Activated CD4-positive, alpha-beta T cell treated with anti-CD3 and anti-CD28 coated beads, Interleukin-2, amount 50 U/mL, for 24 hours (primary cell): ENCODE measurements at regions not wholly inside any gene's neighbourhood (a gene's known extent, or its start where the extent isn't known, plus 50 kb on each side); places are given as distances from the start of the nearest gene placed in this dataset.

Experiments
- DNase-seq, 2 donors: peaks; one replicate each; pipeline ENCODE4 v3.0.0-alpha.2; 2020; ENCODE audit warnings: low read depth in 1 of 2, low spot score in 1 of 2

DNA sequence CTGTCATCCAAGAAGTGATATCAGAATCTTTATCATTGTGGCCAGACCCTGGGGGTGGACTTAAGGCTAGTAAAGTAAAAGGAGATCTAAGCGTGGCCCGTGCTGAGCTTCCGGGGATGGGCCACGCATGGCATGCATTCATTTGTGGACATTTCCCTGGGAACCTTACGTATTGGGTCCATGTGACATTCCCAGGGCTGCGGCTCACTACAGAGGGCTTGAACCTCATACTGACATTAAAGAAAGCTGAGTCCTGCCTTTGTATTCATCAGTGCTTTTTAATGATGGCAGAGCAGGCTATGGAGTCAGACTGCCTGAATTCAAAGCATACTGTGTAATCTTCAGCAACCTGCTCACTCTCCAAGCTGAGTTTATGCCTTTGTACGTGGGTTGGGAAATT lies 152.2 kb upstream of the AFDN start:
- no peak for DNase-seq

GRCh38 chr6:167676000-167676665 lies 150.6 kb upstream of the AFDN start:
- DNase-seq = no peak

GRCh38 chr6:167676666-167677421 lies 149.9 kb upstream of the AFDN start:
- no peak for DNase-seq

GRCh38 chr6:167677422-167677789 lies 149.3 kb upstream of the AFDN start:
- no peak for DNase-seq

GRCh38 chr6:167678102-167679101 lies 148.3 kb upstream of the AFDN start:
- no peak for DNase-seq

- DNase-seq = no peak
Measured at GRCh38 chr6:167679122-167679736, 147.5 kb upstream of the AFDN start.

DNA sequence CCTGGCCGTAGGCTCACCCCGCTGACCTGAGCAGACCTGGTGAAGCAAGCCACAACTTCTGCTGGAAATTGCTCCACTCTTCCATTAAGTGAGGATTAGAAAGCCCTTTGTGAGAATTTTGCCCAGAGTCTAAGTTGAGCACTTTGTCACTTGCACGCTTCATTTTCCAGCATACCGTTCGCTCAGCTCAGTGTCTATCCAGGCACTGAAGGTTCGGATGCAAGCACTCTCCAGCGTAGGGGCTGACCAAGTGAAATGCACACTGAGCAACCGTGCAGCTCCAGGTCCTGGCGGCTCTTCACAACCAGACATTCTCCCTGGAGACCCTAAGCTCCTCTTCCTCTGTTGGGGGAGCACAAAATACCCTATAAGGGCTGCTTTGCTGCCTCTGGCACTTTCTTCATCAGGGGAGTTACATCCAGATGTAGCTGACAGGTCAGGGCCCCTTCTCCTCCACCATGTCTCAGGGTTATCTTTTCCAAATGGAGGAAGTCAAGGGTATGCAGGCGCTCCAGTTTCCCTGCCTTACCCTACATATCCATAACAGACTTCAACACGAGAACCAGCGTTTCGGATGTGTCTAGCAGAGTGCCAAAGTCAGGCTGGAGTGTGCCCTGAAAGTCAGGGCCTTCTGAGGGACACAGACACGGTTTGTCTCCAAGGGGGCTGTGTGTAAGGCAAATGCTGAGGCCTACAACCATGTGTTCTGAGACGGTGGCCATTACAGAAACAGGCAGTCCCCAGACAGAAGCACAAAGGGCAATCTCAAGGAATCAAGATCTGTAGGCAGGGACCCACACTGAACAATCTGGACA lies 146.7 kb upstream of the AFDN start:
- no peak for DNase-seq

- DNase-seq = no peak
Measured at GRCh38 chr6:167680605-167681149, 146.0 kb upstream of the AFDN start.

DNA sequence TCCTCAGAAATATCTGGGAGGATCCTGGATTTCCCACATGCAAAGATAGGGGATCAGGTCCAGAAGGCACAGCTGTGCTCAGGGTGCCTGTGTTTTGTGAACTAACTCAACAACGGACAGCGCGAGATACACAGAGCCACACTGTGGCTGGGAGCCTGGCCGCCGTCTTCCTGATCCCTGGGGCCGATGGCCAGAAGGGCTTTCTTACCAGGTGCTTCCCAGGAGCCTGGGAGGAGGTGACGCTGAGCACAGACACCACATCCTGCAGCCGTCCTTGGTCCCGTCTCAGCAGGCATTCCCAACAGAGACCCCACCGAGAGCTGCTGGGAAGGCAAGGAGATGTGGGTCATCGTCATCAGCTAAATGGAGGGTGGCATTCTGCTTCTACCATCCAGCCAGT lies 144.6 kb upstream of the AFDN start:
- DNase-seq = no peak

DNA sequence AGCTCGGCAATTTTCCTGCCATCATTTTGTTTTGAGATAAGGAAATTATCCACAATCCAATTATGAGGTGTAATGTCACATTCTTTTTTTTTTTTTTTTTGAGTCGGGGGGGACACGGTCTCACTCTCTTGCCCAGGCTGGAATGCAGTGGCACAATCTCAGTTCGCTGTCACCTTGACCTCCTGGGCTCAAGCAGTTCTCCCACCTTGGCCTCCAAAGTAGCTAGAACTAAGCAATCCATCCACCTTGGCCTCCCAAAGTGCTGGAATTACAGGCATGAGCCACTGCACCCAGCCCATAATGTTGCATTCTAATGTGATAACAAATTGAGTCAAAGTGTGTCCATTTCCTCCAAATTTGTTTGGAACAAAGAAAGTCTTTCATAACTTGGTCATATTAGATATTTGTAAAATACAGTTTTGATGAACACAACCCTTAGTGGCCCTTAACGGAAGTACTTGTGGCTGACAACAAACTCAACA lies 144.1 kb upstream of the AFDN start:
- no peak for DNase-seq

DNA sequence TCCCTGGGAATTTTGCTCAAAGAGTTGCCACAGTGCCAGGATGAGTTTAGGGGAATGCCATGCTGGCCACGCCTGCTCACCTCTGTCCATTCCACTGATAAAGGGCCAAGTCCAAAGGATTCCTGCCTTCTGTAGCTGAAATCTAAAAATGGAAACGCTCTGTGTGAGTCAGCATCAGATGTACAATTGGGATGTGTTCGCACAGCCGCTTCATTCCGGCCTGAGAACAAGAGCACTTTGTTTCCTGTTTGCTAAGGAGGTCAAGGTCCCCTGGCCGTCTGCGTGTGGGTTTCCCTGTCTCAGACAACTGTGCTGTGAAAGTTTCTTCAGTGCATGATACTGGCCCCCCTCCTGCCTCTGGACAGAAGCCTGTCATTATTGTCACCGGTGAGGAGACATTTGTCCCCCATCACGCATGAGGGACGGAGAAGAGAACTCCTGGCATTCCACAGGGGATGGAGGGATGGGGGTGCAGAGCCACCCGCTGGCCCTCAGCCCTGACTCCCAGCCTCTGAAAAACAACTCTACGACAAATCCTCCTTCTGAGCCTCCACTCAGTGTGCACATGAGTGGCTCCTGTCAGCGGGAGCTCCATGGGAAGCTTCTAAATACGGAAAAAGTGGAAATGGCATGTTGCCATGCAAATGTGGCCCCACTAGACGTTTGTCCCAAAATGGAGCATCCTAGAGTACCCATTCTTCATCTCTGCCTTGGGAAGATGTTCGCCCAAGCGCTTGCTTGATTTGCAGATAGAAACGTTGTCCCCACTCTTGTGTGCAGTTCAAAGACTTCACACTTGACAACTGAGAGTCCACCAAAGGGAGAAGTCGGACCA lies 143.5 kb upstream of the AFDN start:
- DNase-seq = no peak

DNA sequence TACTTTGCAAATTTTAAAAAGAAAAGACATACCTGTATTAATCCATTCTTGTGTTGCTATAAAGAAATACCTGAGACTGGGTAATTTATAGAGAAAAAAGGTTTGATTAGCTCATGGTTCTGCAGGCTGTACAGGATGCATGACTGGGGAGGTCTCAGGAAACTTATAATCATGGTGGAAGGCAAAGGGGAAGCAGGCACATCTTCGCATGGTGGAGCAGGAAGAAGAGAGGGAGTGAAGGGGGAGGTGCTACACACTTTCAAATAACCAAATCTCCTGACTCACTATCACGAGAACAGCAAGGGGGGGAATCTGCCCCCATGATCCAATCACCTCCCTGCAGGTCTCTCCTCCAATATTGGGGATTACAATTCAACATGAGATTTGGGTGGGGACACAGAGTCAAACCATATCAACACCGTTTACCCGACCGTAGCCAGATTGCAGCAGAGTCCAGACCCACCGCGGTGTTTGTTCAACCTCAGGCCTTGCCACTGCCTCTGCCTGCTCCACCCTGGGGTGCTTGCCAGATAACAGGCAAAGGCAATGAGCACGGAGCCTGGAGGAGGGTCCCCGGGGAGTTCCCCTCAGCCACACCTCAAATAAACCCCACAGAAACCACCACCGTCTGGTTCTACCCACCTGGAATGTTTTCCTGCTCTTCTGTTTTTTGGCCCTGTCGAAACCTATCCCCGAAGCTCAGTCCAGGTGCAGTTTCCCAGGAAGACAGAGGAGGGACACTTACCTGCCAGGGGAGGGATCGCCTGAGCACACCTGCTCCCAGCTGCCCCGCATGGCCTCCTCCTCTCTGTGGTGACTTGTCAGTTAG lies 142.2 kb upstream of the AFDN start:
- no peak for DNase-seq

- DNase-seq = no peak
Measured at GRCh38 chr6:167685654-167686053, 141.1 kb upstream of the AFDN start.

GRCh38 chr6:167686204-167686893 lies 140.4 kb upstream of the AFDN start:
- DNase-seq = no peak

DNA sequence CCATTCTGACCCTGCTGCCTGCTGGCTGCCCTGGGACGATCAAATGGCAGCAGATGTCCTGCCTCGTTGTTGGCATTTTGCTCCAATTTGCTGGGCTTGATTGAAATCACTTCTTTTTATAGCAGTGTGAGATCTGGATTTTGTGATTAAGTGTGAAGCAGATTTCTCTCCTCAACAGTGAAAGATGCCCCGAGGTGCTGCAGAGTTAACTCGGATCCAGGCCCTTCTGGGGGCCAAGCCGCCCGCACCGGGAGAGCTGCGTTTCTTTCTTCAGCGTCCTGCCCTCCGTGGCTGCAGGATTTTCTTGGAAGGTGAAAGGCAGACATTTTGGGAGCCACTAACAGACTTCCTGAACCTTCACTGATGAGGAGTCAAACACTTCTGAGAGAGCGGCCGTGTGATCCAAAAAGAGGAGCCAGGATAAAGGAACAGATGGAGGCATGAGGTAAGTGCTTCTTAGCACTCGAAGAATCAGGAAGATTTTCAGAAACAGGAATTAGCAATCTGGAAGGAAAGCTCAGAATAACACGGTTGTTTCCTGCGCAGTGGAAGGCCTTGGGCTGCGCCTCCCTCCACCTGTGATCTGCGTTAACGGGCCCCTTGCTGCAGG lies 139.5 kb upstream of the AFDN start:
- no peak for DNase-seq

GRCh38 chr6:167688123-167688522 lies 138.6 kb upstream of the AFDN start:
- no peak for DNase-seq

GRCh38 chr6:167689278-167689677 lies 137.4 kb upstream of the AFDN start:
- DNase-seq = no peak
